IMR-90 (cell line): ENCODE measurements at regions not wholly inside any gene's neighbourhood (a gene's known extent, or its start where the extent isn't known, plus 50 kb on each side); places are given as distances from the start of the nearest gene placed in this dataset.

ENCODE experiments used
- ATAC-seq: fragments of 200-7000 bp; cut with Tn5 transposase; 2 replicates; pipeline ENCODE4 v1.9.1; 2020; ENCODE audit warnings: low read depth, mild to moderate bottlenecking, moderate library complexity
- BruUV-seq: library from RNA; stranded (reverse); fragments of 400-500 nt; replicated peaks from 2 replicates; lab custom pipeline; 2021; lab: Mats Ljungman, UMichigan
- CTCF ChIA-PET: fragments of 300-600 bp; formaldehyde crosslinking; extraction: SDS; loops from one replicate; lab custom pipeline; 2021; ENCODE audit warnings: antibody characterized with exemption; lab: Yijun Ruan, JAX
- POLR2A ChIA-PET: fragments of 300-600 bp; sonication (Branson Sonifier 250); formaldehyde crosslinking; loops from one replicate; lab custom pipeline; 2022; ENCODE audit warnings: antibody characterized with exemption; ENCODE audit not compliant: unreplicated experiment; lab: Charles Lee
- DNase-seq: peaks from one replicate; pipeline ENCODE4 v3.0.0; 2013
- H2AFZ ChIP-seq: replicated peaks from 2 replicates; pipeline ENCODE3; 2013; ENCODE audit warnings: low read length, mild to moderate bottlenecking; ENCODE audit not compliant: poor library complexity
- H2AK5ac ChIP-seq: 2 replicates; pipeline ENCODE4 v1.6.1; 2013; ENCODE audit warnings: low read depth, low read length, inconsistent platforms
- H2AK9ac ChIP-seq: replicated peaks from 2 replicates; pipeline ENCODE3; 2013; ENCODE audit warnings: mild to moderate bottlenecking, low read depth, low read length, moderate library complexity; ENCODE audit not compliant: poor library complexity
- H2BK120ac ChIP-seq: 2 replicates; pipeline ENCODE4 v1.6.1; 2013; ENCODE audit warnings: low read depth, low read length, inconsistent platforms
- H2BK15ac ChIP-seq: 3 replicates; pipeline ENCODE4 v1.6.1; 2013; ENCODE audit warnings: low read depth, low read length, inconsistent platforms
- H2BK20ac ChIP-seq: 2 replicates; pipeline ENCODE4 v1.6.1; 2013; ENCODE audit warnings: low read depth, mild to moderate bottlenecking, inconsistent platforms, low read length, moderate library complexity
- H2BK5ac ChIP-seq: 2 replicates; pipeline ENCODE4 v1.6.1; 2013; ENCODE audit warnings: mild to moderate bottlenecking, low read depth, low read length, inconsistent platforms; ENCODE audit not compliant: poor library complexity, severe bottlenecking
- H3K14ac ChIP-seq: replicated peaks from 2 replicates; pipeline ENCODE4 v1.6.1; 2013; ENCODE audit warnings: low read depth, low read length, inconsistent platforms
- H3K18ac ChIP-seq: 2 replicates; pipeline ENCODE4 v1.6.1; 2013; ENCODE audit warnings: low read depth, low read length, control low read depth
- H3K23ac ChIP-seq: 2 replicates; pipeline ENCODE4 v1.6.1; 2013; ENCODE audit warnings: low read depth, low read length, inconsistent platforms
- H3K27ac ChIP-seq: 2 replicates; pipeline ENCODE4 v1.5.1; 2013; ENCODE audit warnings: mild to moderate bottlenecking, control low read depth, low read length; ENCODE audit not compliant: insufficient read depth
- H3K27me3 ChIP-seq: 2 replicates; pipeline ENCODE4 v1.6.1; 2013; ENCODE audit warnings: low read length; ENCODE audit not compliant: control insufficient read depth, insufficient read depth
- H3K36me3 ChIP-seq: 2 replicates; pipeline ENCODE4 v1.6.1; 2013; ENCODE audit warnings: low read length, mixed read lengths; ENCODE audit not compliant: control insufficient read depth, insufficient read depth
- H3K4ac ChIP-seq: 2 replicates; pipeline ENCODE4 v1.6.1; 2013; ENCODE audit warnings: low read depth, low read length, inconsistent platforms
- H3K4me1 ChIP-seq: 2 replicates; pipeline ENCODE4 v1.6.1; 2013; ENCODE audit warnings: low read length, mixed read lengths; ENCODE audit not compliant: control insufficient read depth, insufficient read depth
- H3K4me2 ChIP-seq: 2 replicates; pipeline ENCODE4 v1.6.1; 2013; ENCODE audit warnings: low read depth, mild to moderate bottlenecking, control low read depth, low read length, moderate library complexity
- H3K4me3 ChIP-seq: 2 replicates; pipeline ENCODE4 v1.5.1; 2013; ENCODE audit warnings: low read depth, mild to moderate bottlenecking, control low read depth, low read length, moderate library complexity; ENCODE audit not compliant: insufficient read depth
- H3K56ac ChIP-seq: 2 replicates; pipeline ENCODE4 v1.6.1; 2013; ENCODE audit warnings: low read length, inconsistent platforms; ENCODE audit not compliant: insufficient read depth; ENCODE audit errors: extremely low read depth
- H3K79me1 ChIP-seq, 2 experiments: 2 replicates each; pipeline ENCODE4 v1.6.1; 2013; ENCODE audit warnings: low read length in 2 of 2, inconsistent platforms in 1 of 2, low read depth in 1 of 2
- H3K9ac ChIP-seq: 2 replicates; pipeline ENCODE4 v1.6.1; 2013; ENCODE audit warnings: low read depth, low read length, control low read depth
- H3K9me1 ChIP-seq: 2 replicates; pipeline ENCODE4 v1.6.1; 2013; ENCODE audit warnings: low read length, inconsistent platforms; ENCODE audit not compliant: insufficient read depth
- H3K9me3 ChIP-seq: 2 replicates; pipeline ENCODE4 v1.6.1; 2013; ENCODE audit warnings: low read length; ENCODE audit not compliant: control insufficient read depth, insufficient read depth
- H4K20me1 ChIP-seq: 2 replicates; pipeline ENCODE4 v1.6.1; 2013; ENCODE audit warnings: low read length, inconsistent platforms; ENCODE audit not compliant: insufficient read depth
- H4K5ac ChIP-seq: 2 replicates; pipeline ENCODE4 v1.6.1; 2013; ENCODE audit warnings: mild to moderate bottlenecking, low read depth, low read length, control low read depth
- H4K8ac ChIP-seq, 2 experiments: 2 replicates each; pipeline ENCODE4 v1.6.1; 2013; ENCODE audit warnings: low read depth in 2 of 2, low read length in 2 of 2, control low read depth in 1 of 2, inconsistent platforms in 1 of 2
- H4K91ac ChIP-seq: 2 replicates; pipeline ENCODE4 v1.6.1; 2013; ENCODE audit warnings: low read depth, low read length, inconsistent platforms; ENCODE audit not compliant: insufficient read depth
- BHLHE40 ChIP-seq: fragments of 150-350 bp; IDR thresholded peaks from 2 replicates; pipeline ENCODE4 v1.6.1; 2016; ENCODE audit warnings: mild to moderate bottlenecking, low read depth, low read length
- ELK1 ChIP-seq: fragments of 150-350 bp; IDR thresholded peaks from 2 replicates; pipeline ENCODE4 v1.6.1; 2016; ENCODE audit warnings: low read depth, mild to moderate bottlenecking, low read length, moderate library complexity, borderline replicate concordance
- FOS ChIP-seq: fragments of 150-350 bp; IDR thresholded peaks from 2 replicates; pipeline ENCODE4 v1.6.1; 2016; ENCODE audit warnings: low read depth, low read length
- MAZ ChIP-seq: IDR thresholded peaks from 2 replicates; pipeline ENCODE4 v1.6.1; 2012; ENCODE audit warnings: low read depth, mild to moderate bottlenecking, low read length, improper control_type of control experiment, moderate library complexity, borderline replicate concordance
- MXI1 ChIP-seq: IDR thresholded peaks from 2 replicates; pipeline ENCODE4 v1.6.1; 2012; ENCODE audit warnings: low read depth, mild to moderate bottlenecking, low read length, moderate library complexity, borderline replicate concordance
- RAD21 ChIP-seq: IDR thresholded peaks from 2 replicates; pipeline ENCODE4 v1.6.1; 2012; ENCODE audit warnings: low read length, improper control_type of control experiment
- RCOR1 ChIP-seq: IDR thresholded peaks from 2 replicates; pipeline ENCODE4 v1.6.1; 2012; ENCODE audit warnings: mild to moderate bottlenecking, low read length, improper control_type of control experiment; ENCODE audit not compliant: insufficient replicate concordance
- SMC3 ChIP-seq: fragments of 150-350 bp; IDR thresholded peaks from 2 replicates; pipeline ENCODE4 v1.6.1; 2016; ENCODE audit warnings: low read depth, mild to moderate bottlenecking, antibody characterized with exemption, low read length, moderate library complexity
- USF2 ChIP-seq: fragments of 150-350 bp; IDR thresholded peaks from 2 replicates; pipeline ENCODE4 v1.6.1; 2017; ENCODE audit warnings: mild to moderate bottlenecking, antibody characterized with exemption, low read length, low read depth
- WGBS, 2 experiments: methylation state at CpG; one replicate each; pipeline versions ENCODE4 v1.1.5 to v1.1.7; 2013; ENCODE audit warnings: missing lambda C conversion rate in 2 of 2; ENCODE audit not compliant: insufficient read length in 1 of 2; ENCODE audit errors: extremely low coverage in 2 of 2; 5-methylcytosine and 5-hydroxymethylcytosine counted together
- dilution Hi-C: fragments of 300-500 bp; cut with HindIII; formaldehyde crosslinking; loops from one replicate; pipeline ENCODE4 v1.14.3; 2018; ENCODE audit warnings: low sequenced_read_pairs; ENCODE audit not compliant: unreplicated experiment
- in situ Hi-C: fragments of 300-500 bp; cut with MboI; formaldehyde crosslinking; loops from 3 replicates; pipeline ENCODE4 v1.14.3; 2019; ENCODE audit warnings: low sequenced_read_pairs, inconsistent platforms, mixed read lengths
- intact Hi-C: fragments of 100-400 bp; cut with micrococcal nuclease; formaldehyde crosslinking; loops from 2 replicates; pipeline ENCODE4 v1.10.0; 2022

GRCh38 chr5:67272453-67273130 is 76.0 kb upstream of the CD180 start:
- Histone ChIP-seq H2BK15ac (no peak overlapping the region), H3K18ac (no peak overlapping the region), H3K79me1 (no peaks in the 10 kb centered on the region), H2AK5ac (no peak overlapping the region), H3K56ac (no peak overlapping the region), H4K8ac (no peak overlapping the region), H3K9me3 (no peaks in the 10 kb centered on the region), H4K91ac (no peak overlapping the region), H3K27me3 (no peaks in the 10 kb centered on the region), H3K4me3 (no peak overlapping the region), H2BK5ac (no peak overlapping the region), H2BK120ac (no peak overlapping the region), H2AFZ (no peak overlapping the region), H3K4me2 (no peak overlapping the region), H4K20me1 (no peaks in the 10 kb centered on the region; the same call in 1 of the 2 replicates), H3K4ac (no peak overlapping the region), H3K9me1 (peaks cover 9% of the 10 kb centered on the region), H2AK9ac (no peak overlapping the region), H3K4me1 (peaks cover 13% of the 10 kb centered on the region), H3K14ac (no peak overlapping the region), H3K23ac (no peak overlapping the region), H3K36me3 (no peaks in the 10 kb centered on the region), H2BK20ac (no peak overlapping the region), H3K27ac (no peak overlapping the region), H3K9ac (no peak overlapping the region), H4K5ac (no peak overlapping the region)
- dilution Hi-C loops: no loop called here
- no CpG with 5 or more reads among the region's 7 CpGs for WGBS, 2 experiments
- intact Hi-C loops: no loop called here
- no peak for TF ChIP-seq USF2
- TF ChIP-seq MAZ: no peak
- no peak for TF ChIP-seq RAD21
- TF ChIP-seq RCOR1: no peak
- TF ChIP-seq FOS: no peak
- no peak for TF ChIP-seq ELK1
- no peak for TF ChIP-seq BHLHE40
- TF ChIP-seq SMC3: no peak
- TF ChIP-seq MXI1: no peak
- ATAC-seq: no peak
- ChIA-PET POLR2A (no interaction called here), CTCF (interaction anchor here (0.6 kb wide), 1 partner anchor 939 kb away, joined by 5 read pairs; no protein-coding TSS in a partner anchor)
- no TSS peak for BruUV-seq
- in situ Hi-C loops: no loop called here
- DNase-seq: no peak
